Endothelial cell of umbilical vein (primary cell): ENCODE measurements at regions not wholly inside any gene's neighbourhood (a gene's known extent, or its start where the extent isn't known, plus 50 kb on each side); places are given as distances from the start of the nearest gene placed in this dataset.

Experiments
- BruUV-seq: library from RNA; stranded (reverse); fragments of 400-500 nt; replicated peaks from 2 replicates; lab custom pipeline; 2021; lab: Mats Ljungman, UMichigan
- CTCF ChIA-PET: fragments of 300-600, 350-600 bp; sonication (Branson Sonifier 250); formaldehyde crosslinking; loops from one replicate; lab custom pipeline; 2021; ENCODE audit warnings: antibody characterized with exemption, inconsistent platforms; lab: Charles Lee
- POLR2A ChIA-PET: fragments of 300-600, 350-600 bp; sonication (Branson Sonifier 250); formaldehyde crosslinking; loops from one replicate; lab custom pipeline; 2021; ENCODE audit warnings: antibody characterized with exemption, inconsistent platforms; lab: Charles Lee
- DNase-seq: peaks from one replicate; pipeline ENCODE4 v3.0.0-alpha.2; 2011; ENCODE audit warnings: low read depth, low spot score
- FAIRE-seq: peaks from 2 replicates; lab custom pipeline; 2011; peaks lifted over from hg19 to GRCh38; lab: Jason Lieb, UNC
- H2AFZ ChIP-seq: 2 replicates; pipeline ENCODE4 v1.6.0; 2012; ENCODE audit warnings: low read depth, low read length, control low read depth, inconsistent platforms
- H3K27ac ChIP-seq: 2 replicates; pipeline ENCODE4 v1.5.1; 2011; ENCODE audit warnings: low read depth, mild to moderate bottlenecking, control low read depth, low read length, moderate library complexity; ENCODE audit not compliant: insufficient read depth
- H3K27me3 ChIP-seq, 2 experiments: 2 replicates each; pipeline versions ENCODE4 v1.6.0 to v1.6.1; 2011; ENCODE audit warnings: low read length in 2 of 2, mixed read lengths in 1 of 2; ENCODE audit not compliant: control insufficient read depth in 2 of 2, insufficient read depth in 2 of 2
- H3K36me3 ChIP-seq, 2 experiments: 2 replicates in 1 of 2; 3 replicates in 1 of 2; pipeline ENCODE4 v1.5.1; 2011; ENCODE audit warnings: low read length in 2 of 2, mild to moderate bottlenecking in 1 of 2, moderate library complexity in 1 of 2; ENCODE audit not compliant: control insufficient read depth in 2 of 2, insufficient read depth in 2 of 2; ENCODE audit errors: extremely low read depth in 1 of 2
- H3K4me1 ChIP-seq: 3 replicates; pipeline ENCODE4 v1.5.1; 2011; ENCODE audit warnings: mild to moderate bottlenecking, low read length; ENCODE audit not compliant: control insufficient read depth, insufficient read depth; ENCODE audit errors: extremely low read depth
- H3K4me2 ChIP-seq: 2 replicates; pipeline ENCODE4 v1.6.1; 2011; ENCODE audit warnings: low read length, control low read depth, mixed read lengths; ENCODE audit not compliant: insufficient read depth
- H3K4me3 ChIP-seq, 3 experiments: fragments of 200-600 bp in 1 of 3; sonication (generic), shearing (Covaris generic) in 1 of 3; replicated peaks in 1 of 3; 2 replicates each; pipeline ENCODE4 v1.5.1; 2011 to 2016; ENCODE audit warnings: control low read depth in 3 of 3, low read length in 3 of 3, mild to moderate bottlenecking in 2 of 3, inconsistent platforms in 1 of 3, low read depth in 1 of 3, moderate library complexity in 1 of 3; ENCODE audit not compliant: insufficient read depth in 1 of 3
- H3K79me2 ChIP-seq: 2 replicates; pipeline ENCODE4 v1.6.0; 2012; ENCODE audit warnings: low read length, inconsistent platforms; ENCODE audit not compliant: control insufficient read depth, insufficient read depth
- H3K9ac ChIP-seq: replicated peaks from 2 replicates; pipeline ENCODE3; 2011; ENCODE audit warnings: low read length, control low read depth; ENCODE audit not compliant: insufficient read depth; ENCODE audit errors: extremely low read depth
- H3K9me1 ChIP-seq: replicated peaks from 3 replicates; pipeline ENCODE4 v1.6.0; 2011; ENCODE audit warnings: mild to moderate bottlenecking, low read length; ENCODE audit not compliant: control insufficient read depth, insufficient read depth; ENCODE audit errors: extremely low read depth
- H3K9me3 ChIP-seq: replicated peaks from 2 replicates; pipeline ENCODE4 v1.5.1; 2012; ENCODE audit warnings: low read length, inconsistent platforms; ENCODE audit not compliant: control insufficient read depth, insufficient read depth
- H4K20me1 ChIP-seq: replicated peaks from 2 replicates; pipeline ENCODE3; 2011; ENCODE audit warnings: mild to moderate bottlenecking, low read length; ENCODE audit not compliant: control insufficient read depth, insufficient read depth; ENCODE audit errors: extremely low read depth
- CTCF ChIP-seq, 2 donors: IDR thresholded peaks; 1 replicate in 1 of 2; 2 replicates in 1 of 2; pipeline ENCODE4 v1.5.1; 2011; ENCODE audit warnings: low read length in 2 of 2, mild to moderate bottlenecking in 2 of 2, moderate library complexity in 2 of 2, control low read depth in 1 of 2, inconsistent platforms in 1 of 2, low read depth in 1 of 2; ENCODE audit not compliant: insufficient read depth in 1 of 2; ENCODE audit errors: extremely low read depth in 1 of 2
- EZH2 ChIP-seq: IDR thresholded peaks from 2 replicates; pipeline ENCODE4 v1.6.1; 2012; ENCODE audit warnings: borderline replicate concordance, low read depth, mild to moderate bottlenecking, moderate library complexity, low read length, inconsistent platforms; ENCODE audit not compliant: severe bottlenecking
- FOS ChIP-seq: IDR thresholded peaks from 2 replicates; pipeline ENCODE4 v1.6.1; 2011; ENCODE audit warnings: mild to moderate bottlenecking, low read length, moderate library complexity, borderline replicate concordance; ENCODE audit not compliant: insufficient read depth
- GATA2 ChIP-seq: IDR thresholded peaks from 2 replicates; pipeline ENCODE4 v1.7.0; 2011; ENCODE audit warnings: low read depth, mild to moderate bottlenecking, moderate library complexity, mixed read lengths, low read length; ENCODE audit not compliant: insufficient read length, insufficient read depth
- JUN ChIP-seq: IDR thresholded peaks from 2 replicates; pipeline ENCODE4 v1.6.1; 2011; ENCODE audit warnings: borderline replicate concordance, low read depth; ENCODE audit not compliant: insufficient read length, insufficient read depth
- MAX ChIP-seq: IDR thresholded peaks from 2 replicates; pipeline ENCODE4 v1.6.1; 2011; ENCODE audit not compliant: insufficient read depth, insufficient read length
- MYC ChIP-seq: IDR thresholded peaks from one replicate; pipeline ENCODE4 v1.6.1; 2011; ENCODE audit warnings: mild to moderate bottlenecking, low read depth, low read length
- POLR2A ChIP-seq: IDR thresholded peaks from 2 replicates; pipeline ENCODE4 v1.6.1; 2012; ENCODE audit warnings: low read depth, mild to moderate bottlenecking, control low read depth, low read length
- POLR2AphosphoS5 ChIP-seq: IDR thresholded peaks from 2 replicates; pipeline ENCODE4 v1.6.1; 2012; ENCODE audit warnings: low read depth, mild to moderate bottlenecking, control low read depth, low read length, moderate library complexity; ENCODE audit not compliant: insufficient read depth
- dilution Hi-C: fragments of 300-500 bp; cut with MboI; formaldehyde crosslinking; loops from one replicate; pipeline ENCODE4 v1.15.0; 2019; ENCODE audit warnings: low sequenced_read_pairs; ENCODE audit not compliant: extremely low pct_ligation_motif_present
- intact Hi-C: fragments of 100-400 bp; cut with micrococcal nuclease; formaldehyde crosslinking; loops from one replicate; pipeline ENCODE4 v1.10.0; 2022

DNA sequence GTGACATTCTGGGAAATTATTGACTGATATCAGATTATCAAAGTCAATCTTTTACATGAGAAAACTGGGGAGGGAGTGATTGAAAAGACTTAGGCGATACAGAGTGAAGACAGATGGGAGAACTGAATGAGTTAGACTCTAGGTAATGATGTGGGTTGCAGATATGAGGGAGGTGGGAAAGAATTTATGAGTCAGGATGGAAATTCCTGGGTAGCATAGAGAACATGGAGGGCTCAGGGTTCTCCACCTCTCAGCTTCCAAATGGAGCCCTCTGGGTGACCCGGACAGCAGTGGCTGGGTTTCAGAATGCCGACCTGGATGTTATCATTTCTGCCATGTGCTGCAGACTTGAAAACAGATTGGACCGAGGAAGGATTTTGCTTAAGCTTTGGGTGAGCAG lies 75.4 kb upstream of the SHB start:
- Histone ChIP-seq H3K4me1 (peaks cover 5% of the 10 kb centered on the region), H3K36me3 (no peaks in the 10 kb centered on the region), H4K20me1 (no peaks in the 10 kb centered on the region), H3K4me2 (no peak overlapping the region), H3K9ac (no peak overlapping the region), H3K9me1 (no peaks in the 10 kb centered on the region), H3K79me2 (no peaks in the 10 kb centered on the region), H3K27me3 (peaks cover 22 to 52% of the 10 kb centered on the region in 2 experiments), H3K9me3 (no peaks in the 10 kb centered on the region), H3K27ac (no peak overlapping the region), H3K4me3 (no peak overlapping the region), H2AFZ (no peak overlapping the region)
- BruUV-seq: no TSS peak
- TF ChIP-seq EZH2 (no peak), MYC (no peak), POLR2AphosphoS5 (no peak), JUN (no peak), CTCF (IDR thresholded peaks at IDR 0.05; ENCODE audit: extremely low read depth in 1 of 2, insufficient read depth in 1 of 2, low read depth in 1 of 2, low read length in 2 of 2) (no peak), POLR2A (no peak), FOS (no peak), GATA2 (no peak), MAX (no peak)
- DNase-seq (peak; percentile 41), FAIRE-seq (no peak)
- intact Hi-C loops: no loop called here
- POLR2A ChIA-PET: no interaction called here
- CTCF ChIA-PET: interaction anchor here (1.2 kb wide), 1 partner anchor 15 kb away, joined by 3 read pairs; no protein-coding TSS in a partner anchor
- dilution Hi-C loops: no loop called here
